Adrenal gland (tissue), 9 donors: ENCODE measurements at regions not wholly inside any gene's neighbourhood (a gene's known extent, or its start where the extent isn't known, plus 50 kb on each side); places are given as distances from the start of the nearest gene placed in this dataset.

Source experiments
- DNase-seq, 7 donors: peaks; one replicate each; pipeline ENCODE4 v3.0.0-alpha.2; 2019 to 2020
- H3K27ac ChIP-seq, 5 donors: fragments of 200-600 bp; sonication (generic) in 4 of 5; 1 replicate in 3 of 5; 2 replicates in 2 of 5; pipeline versions ENCODE4 v1.5.1 to v1.8.0; 2016 to 2020; ENCODE audit warnings: mild to moderate bottlenecking in 1 of 5
- H3K27me3 ChIP-seq: fragments of 200-600 bp; 2 replicates; pipeline ENCODE4 v1.8.0; 2021
- H3K36me3 ChIP-seq, 2 donors: fragments of 200-600 bp; replicated peaks in 1 of 2; 1 replicate in 1 of 2; 2 replicates in 1 of 2; pipeline versions ENCODE4 v1.5.1 to v1.8.0; 2018 to 2022
- H3K4me1 ChIP-seq, 2 donors: fragments of 200-600 bp; replicated peaks in 1 of 2; 1 replicate in 1 of 2; 2 replicates in 1 of 2; pipeline versions ENCODE4 v1.5.1 to v1.8.0; 2018 to 2021
- H3K4me3 ChIP-seq, 4 donors: fragments of 200-600 bp; sonication (generic) in 3 of 4; one replicate each; pipeline ENCODE4 v1.5.1; 2016 to 2018
- H3K9me3 ChIP-seq, 3 donors: fragments of 200-600 bp; sonication (generic) in 1 of 3; replicated peaks in 1 of 3; 1 replicate in 2 of 3; 2 replicates in 1 of 3; pipeline versions ENCODE4 v1.5.1 to v1.8.0; 2016 to 2021
- CTCF ChIP-seq, 6 experiments: fragments of 450-650 bp in 4 of 6; fragments of 200-600 bp in 2 of 6; sonication (generic) in 1 of 6; IDR thresholded peaks; 1 replicate in 5 of 6; 2 replicates in 1 of 6; pipeline versions ENCODE4 v1.5.1 to v1.8.0; 2016 to 2021; ENCODE audit warnings: antibody characterized with exemption in 6 of 6, mild to moderate bottlenecking in 2 of 6, moderate library complexity in 1 of 6
- POLR2A ChIP-seq, 2 donors: fragments of 450-650 bp; IDR thresholded peaks; one replicate each; pipeline ENCODE4 v1.6.1; 2017; ENCODE audit warnings: antibody characterized with exemption in 2 of 2, mild to moderate bottlenecking in 2 of 2, moderate library complexity in 1 of 2
- WGBS, 4 donors: extraction: QIAGEN DNeasy Blood & Tissue Kit in 2 of 4; methylation state at CpG; one replicate each; pipeline versions ENCODE4 v1.1.5 to v1.1.7; 2013 to 2017; 5-methylcytosine and 5-hydroxymethylcytosine counted together
- intact Hi-C, 2 donors: fragments of 100-400 bp; cut with DNase I; formaldehyde crosslinking; loops; one replicate each; pipeline versions ENCODE4 v1.14.1 to v1.15.0; 2022 to 2023
- donor health status: healthy with polysubstance abuse.
- donor health status: Bipolar disorder and iron deficiency.
- donor health status: DM: yes; HTN: yes; CAD: no.
- donor health status: DM: no; HTN: no; CAD: no.
- donor health status: DM: no; HTN: no; CAD: no.

GRCh38 chr2:208791257-208791656 lies 384.7 kb downstream of the PTH2R start:
- H3K27ac ChIP-seq: no peak overlapping the region
- TF ChIP-seq POLR2A (IDR thresholded peaks at IDR 0.05) (no peak), CTCF (IDR thresholded peaks at IDR 0.05) (no peak)
- H3K9me3 ChIP-seq: no peaks in the 10 kb centered on the region
- H3K4me3 ChIP-seq: no peak overlapping the region
- WGBS, 4 donors: 76 to 88% (median 78%) methylated on average over 6 of the region's 6 CpGs
- H3K36me3 ChIP-seq: no peaks in the 10 kb centered on the region
- intact Hi-C loops: no loop called here
- no peaks in the 10 kb centered on the region for H3K4me1 ChIP-seq
- DNase-seq: no peak
- H3K27me3 ChIP-seq: no peaks in the 10 kb centered on the region

GRCh38 chr2:208792766-208793165 lies 386.2 kb downstream of the PTH2R start:
- no peak overlapping the region for H3K27ac ChIP-seq
- no peaks in the 10 kb centered on the region for H3K36me3 ChIP-seq
- H3K4me3 ChIP-seq: no peak overlapping the region
- no peaks in the 10 kb centered on the region for H3K4me1 ChIP-seq
- 74 to 87% (median 84%) methylated on average over 8 of the region's 8 CpGs for WGBS, 4 donors
- DNase-seq: no peak
- no peaks in the 10 kb centered on the region for H3K27me3 ChIP-seq
- TF ChIP-seq CTCF (IDR thresholded peaks at IDR 0.05) (no peak), POLR2A (IDR thresholded peaks at IDR 0.05) (no peak)
- H3K9me3 ChIP-seq: no peaks in the 10 kb centered on the region
- intact Hi-C loops: no loop called here

- Histone ChIP-seq H3K27ac (no peak overlapping the region), H3K4me3 (no peak overlapping the region), H3K4me1 (no peaks in the 10 kb centered on the region), H3K36me3 (no peaks in the 10 kb centered on the region), H3K9me3 (no peaks in the 10 kb centered on the region), H3K27me3 (no peaks in the 10 kb centered on the region)
- TF ChIP-seq CTCF (IDR thresholded peaks at IDR 0.05): no peak
- no peak for TF ChIP-seq POLR2A (IDR thresholded peaks at IDR 0.05)
- intact Hi-C loops: no loop called here
- 69 to 86% (median 77%) methylated on average over 3 of the region's 3 CpGs for WGBS, 4 donors
- DNase-seq: no peak
Observed at GRCh38 chr2:208793434-208793833, 386.8 kb downstream of the PTH2R start.

- TF ChIP-seq POLR2A (IDR thresholded peaks at IDR 0.05) (no peak), CTCF (IDR thresholded peaks at IDR 0.05) (no peak)
- Histone ChIP-seq H3K27ac (no peak overlapping the region), H3K27me3 (no peaks in the 10 kb centered on the region), H3K36me3 (no peaks in the 10 kb centered on the region), H3K9me3 (no peaks in the 10 kb centered on the region), H3K4me3 (no peak overlapping the region), H3K4me1 (no peaks in the 10 kb centered on the region)
- intact Hi-C loops: no loop called here
- WGBS, 4 donors: 76 to 85% (median 80%) methylated on average over 4 of the region's 4 CpGs
- no peak for DNase-seq
Observed at GRCh38 chr2:208794288-208794975, 387.8 kb downstream of the PTH2R start.
